Lower leg skin (tissue), 3 donors: ENCODE measurements at regions not wholly inside any gene's neighbourhood (a gene's known extent, or its start where the extent isn't known, plus 50 kb on each side); places are given as distances from the start of the nearest gene placed in this dataset.

Experiments
- CTCF ChIP-seq, 3 donors: fragments of 450-650 bp; IDR thresholded peaks; one replicate each; pipeline ENCODE4 v1.5.1; 2016; ENCODE audit warnings: antibody characterized with exemption in 3 of 3, mild to moderate bottlenecking in 3 of 3, moderate library complexity in 2 of 3
- POLR2A ChIP-seq, 2 donors: fragments of 450-650 bp; IDR thresholded peaks; one replicate each; pipeline ENCODE4 v1.6.1; 2016 to 2017; ENCODE audit warnings: antibody characterized with exemption in 2 of 2, mild to moderate bottlenecking in 1 of 2, moderate library complexity in 1 of 2

- TF ChIP-seq CTCF (IDR thresholded peaks at IDR 0.05) (no peak), POLR2A (IDR thresholded peaks at IDR 0.05) (no peak)
Observed at GRCh38 chr2:75405000-75405399, 155.7 kb downstream of the EVA1A start.
